GM10266 (cell line): ENCODE measurements at regions not wholly inside any gene's neighbourhood (a gene's known extent, or its start where the extent isn't known, plus 50 kb on each side); places are given as distances from the start of the nearest gene placed in this dataset.

Experiments
- DNase-seq: peaks from one replicate; pipeline ENCODE4 v3.0.0; 2012; ENCODE audit errors: extremely low spot score
- CTCF ChIP-seq: IDR thresholded peaks from 2 replicates; pipeline ENCODE4 v1.5.1; 2012; ENCODE audit warnings: mild to moderate bottlenecking, low read depth; ENCODE audit not compliant: control insufficient read depth, insufficient read depth; ENCODE audit errors: missing control alignments

GRCh38 chr10:78146200-78146599 lies 112.5 kb downstream of the RPS24 start:
- no peak for TF ChIP-seq CTCF
- no peak for DNase-seq

GRCh38 chr10:78147202-78147601 lies 113.5 kb downstream of the RPS24 start:
- TF ChIP-seq CTCF = no peak
- no peak for DNase-seq

- no peak for TF ChIP-seq CTCF
- no peak for DNase-seq
Measured at GRCh38 chr10:78148216-78148960, 114.7 kb downstream of the RPS24 start.

- no peak for DNase-seq
Measured at GRCh38 chr10:78148961-78149612, 115.4 kb downstream of the RPS24 start.

GRCh38 chr10:78150756-78151155 lies 117.1 kb downstream of the RPS24 start:
- DNase-seq = no peak
- TF ChIP-seq CTCF = no peak

More at GRCh38 chr10:78148961-78149612, 115.4 kb downstream of the RPS24 start:
- TF ChIP-seq CTCF = no peak

GRCh38 chr10:78155722-78156121 lies 122.1 kb downstream of the RPS24 start:
- DNase-seq = no peak
- TF ChIP-seq CTCF = no peak

GRCh38 chr10:78160591-78160990 lies 126.9 kb downstream of the RPS24 start:
- DNase-seq = no peak
- no peak for TF ChIP-seq CTCF
